Stimulated activated CD4-positive, alpha-beta T cell treated with anti-CD3 and anti-CD28 coated beads, Interleukin-12 subunit alpha, Interleukin-12 subunit beta, amount 100 ng/mL, for 48 hours (primary cell): ENCODE measurements at regions not wholly inside any gene's neighbourhood (a gene's known extent, or its start where the extent isn't known, plus 50 kb on each side); places are given as distances from the start of the nearest gene placed in this dataset.
"Not testable (repeated sequence)": the region's sequence is repeated elsewhere in the genome, so short reads cannot be mapped to it uniquely, and the experiment has no call there.

Experiments
- DNase-seq, 3 donors: peaks; one replicate each; pipeline ENCODE4 v3.0.0-alpha.2; 2020; ENCODE audit warnings: low read depth in 2 of 3, low spot score in 1 of 3

DNA sequence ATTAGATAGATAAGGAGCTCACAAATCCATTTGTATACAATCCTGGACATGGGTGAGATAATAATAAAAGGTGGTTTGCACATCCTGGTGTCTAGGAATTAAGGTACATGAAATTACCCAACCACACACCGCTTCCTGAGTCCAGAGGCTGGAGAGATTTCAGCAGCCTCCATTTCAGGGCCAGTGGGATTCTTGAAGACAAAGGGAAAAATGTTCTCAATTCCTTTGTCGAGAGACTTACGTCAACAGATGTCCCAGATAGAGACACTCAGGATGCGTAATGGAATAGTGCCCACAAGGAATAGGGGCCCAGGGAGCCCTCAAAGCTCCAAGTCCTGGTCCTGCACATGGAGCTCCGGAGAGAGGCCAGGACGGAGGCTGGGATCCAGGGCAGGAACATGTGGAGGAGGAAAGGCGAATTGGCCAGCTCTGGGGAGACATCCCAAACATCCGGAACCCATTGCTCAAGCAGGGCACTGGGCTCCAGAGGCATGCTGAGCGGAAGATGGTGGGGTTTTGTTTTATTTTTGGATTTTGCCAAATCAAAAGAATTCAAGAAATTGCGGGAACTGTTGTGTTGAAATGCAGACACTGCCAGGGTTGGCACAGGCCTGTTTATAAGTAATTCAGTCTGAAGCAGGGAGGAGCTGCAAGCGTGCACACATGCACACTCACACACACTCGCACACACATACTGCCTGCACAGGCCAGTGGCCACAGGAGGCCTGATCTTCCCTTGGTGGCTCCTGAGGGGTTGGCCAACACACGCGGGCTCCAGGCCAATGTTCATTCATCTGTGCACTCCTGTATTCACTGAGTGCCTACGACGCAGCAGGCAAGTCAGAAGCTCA lies 97.2 kb downstream of the NOG start:
- DNase-seq = no peak

DNA sequence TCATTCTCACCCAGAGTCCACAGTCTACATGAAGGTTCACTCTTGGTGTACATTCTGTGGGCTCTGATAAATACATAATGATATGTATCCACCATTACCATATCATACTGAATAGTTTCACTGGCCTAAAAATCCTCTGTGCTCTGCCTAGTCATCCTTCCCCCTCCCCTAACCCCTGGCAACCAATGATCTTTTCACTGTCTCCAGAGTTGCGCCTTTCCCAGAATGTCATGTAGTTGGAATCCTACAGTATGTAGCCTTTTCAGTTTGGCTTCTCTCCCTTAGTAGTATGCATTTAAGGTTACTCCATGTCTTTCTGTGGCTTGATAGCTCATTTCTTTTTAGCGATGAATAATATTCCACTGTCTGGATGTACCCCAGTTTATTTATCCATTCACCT lies 101.3 kb downstream of the NOG start:
- no peak for DNase-seq

DNA sequence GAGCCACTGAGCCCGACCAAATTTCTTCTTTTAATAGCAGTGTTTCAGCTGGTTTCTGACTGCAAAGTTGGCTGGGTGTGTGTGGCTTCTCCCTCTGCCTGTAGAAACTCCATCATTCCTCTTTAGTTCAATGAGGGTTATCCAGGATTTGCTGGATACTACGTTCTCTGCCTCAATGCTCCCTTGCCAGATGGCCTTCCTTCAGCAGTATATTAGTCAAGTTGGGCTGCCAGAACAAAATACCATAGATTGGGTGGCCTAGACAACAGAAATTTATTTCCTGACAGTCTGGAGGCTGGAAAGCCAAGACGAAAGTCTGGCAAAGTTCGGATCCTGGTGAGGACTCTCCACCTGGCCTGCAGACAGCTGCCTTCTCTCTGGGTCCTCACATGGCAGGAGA lies 103.7 kb downstream of the NOG start:
- DNase-seq = no peak

DNA sequence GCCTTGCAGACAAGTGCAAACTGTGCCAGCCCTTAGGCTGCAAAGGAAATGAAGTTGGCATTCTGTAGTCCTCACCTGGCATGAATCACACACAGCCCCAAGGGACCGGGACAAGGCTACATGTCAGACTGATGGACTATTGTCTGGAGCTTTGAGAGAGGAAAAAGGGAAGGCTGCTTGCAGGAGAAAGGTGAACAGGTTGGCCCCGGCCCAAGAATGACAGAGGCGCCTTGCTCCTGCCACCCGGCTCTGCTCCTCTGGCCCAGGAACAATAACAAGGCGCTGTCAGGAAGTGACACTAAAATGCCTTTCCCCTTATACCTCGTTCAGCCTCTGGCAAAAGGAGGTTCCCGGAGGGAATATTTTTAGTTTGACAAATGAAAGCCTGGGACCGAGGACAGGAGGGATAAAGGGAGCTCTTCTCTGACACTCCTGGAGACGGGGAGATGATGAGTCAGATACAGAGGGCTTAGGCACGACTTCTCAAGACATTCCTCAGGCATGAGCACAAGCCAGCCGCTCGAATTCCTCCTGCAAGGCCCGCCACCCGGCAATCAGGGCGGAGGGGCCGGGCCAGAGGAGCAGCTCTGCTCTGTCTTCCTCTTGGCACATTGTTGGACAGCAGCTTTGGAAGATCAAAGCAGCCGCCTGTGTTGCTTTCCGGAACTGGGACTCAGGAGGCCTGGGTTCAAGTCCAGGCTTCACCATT lies 105.8 kb downstream of the NOG start:
- DNase-seq = no peak

DNA sequence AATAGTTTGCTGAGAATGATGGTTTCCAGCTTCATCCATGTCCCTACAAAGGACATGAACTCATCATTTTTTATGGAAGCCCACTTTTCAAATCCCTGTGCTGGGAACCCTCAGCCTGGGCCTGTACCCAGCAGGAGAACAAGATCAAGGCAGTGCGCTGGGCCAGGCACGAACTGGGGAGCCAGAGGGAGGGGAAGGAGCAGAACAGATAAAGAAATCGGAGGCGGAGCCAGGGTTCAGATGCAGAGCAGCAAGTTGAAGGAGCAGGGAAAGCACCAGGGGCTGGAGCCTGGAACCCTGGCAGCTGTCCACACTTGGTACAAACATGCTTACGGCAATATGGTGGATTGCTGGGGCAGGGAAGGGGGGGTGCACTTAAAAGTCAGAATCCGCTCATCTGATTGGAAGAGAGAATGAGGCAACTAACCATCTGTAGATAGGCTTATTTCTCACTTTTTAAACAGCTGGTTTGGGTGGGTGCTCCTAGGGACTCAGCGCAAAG lies 107.5 kb downstream of the NOG start:
- no peak for DNase-seq

DNA sequence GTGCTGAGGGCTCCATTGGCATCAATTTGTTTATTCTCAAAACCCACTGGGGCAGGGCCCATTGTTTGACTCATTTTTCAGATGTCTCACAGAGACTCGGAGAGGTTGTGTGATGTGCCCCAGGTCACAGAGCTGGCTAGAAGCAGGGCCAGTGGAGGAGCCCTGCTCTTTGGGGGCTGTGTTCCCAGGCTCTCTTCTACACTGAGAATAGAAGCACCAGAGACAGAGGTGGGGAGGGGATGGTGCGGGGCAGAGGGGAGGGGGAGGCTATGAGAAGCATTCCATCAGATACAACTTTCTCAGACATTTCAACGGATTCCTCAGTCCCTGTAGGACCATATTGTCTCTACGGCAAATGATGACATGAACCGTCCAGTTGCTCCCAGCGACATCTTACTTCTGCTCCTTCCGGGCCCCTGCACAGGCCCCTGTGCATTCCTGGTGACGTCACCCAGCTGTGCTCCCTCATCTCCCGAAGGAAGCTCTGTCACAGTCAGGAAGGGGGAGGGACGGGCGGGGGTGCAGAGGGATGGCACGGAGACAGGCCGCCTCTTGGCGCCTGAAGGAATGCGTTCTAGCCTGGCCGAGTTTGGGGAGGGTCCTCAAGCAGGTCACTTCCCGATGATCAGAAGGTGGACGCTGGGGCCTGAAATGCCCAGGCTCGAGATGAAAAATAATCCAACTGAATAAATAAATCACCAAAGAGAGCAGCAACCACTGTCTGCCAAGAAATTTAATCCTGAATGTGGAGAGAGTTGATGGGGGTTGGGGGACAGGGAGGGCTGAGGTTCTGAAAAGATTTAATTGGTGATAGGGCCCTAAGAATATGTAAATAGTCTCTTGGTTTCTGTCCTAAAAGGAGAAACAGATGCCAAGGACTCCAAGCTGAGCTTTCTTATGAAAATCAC lies 114.1 kb downstream of the NOG start:
- no peak for DNase-seq

DNA sequence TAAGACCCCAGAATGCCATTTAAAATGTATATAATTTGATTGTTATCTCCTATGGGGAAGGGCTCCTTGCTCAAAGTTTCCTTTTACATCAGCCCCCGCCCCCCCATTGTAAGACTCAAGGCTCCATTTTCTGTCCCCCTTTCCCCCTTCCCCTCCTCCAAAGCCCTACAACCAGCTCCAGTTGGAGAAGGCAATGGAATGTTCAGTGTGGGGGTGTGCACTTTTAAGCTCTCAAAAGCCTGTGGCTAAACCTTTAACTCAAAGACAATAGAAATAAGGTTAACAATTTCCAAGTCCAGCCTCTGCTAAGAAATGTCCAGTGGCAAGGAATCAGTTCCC lies 114.7 kb downstream of the NOG start:
- DNase-seq = no peak

DNA sequence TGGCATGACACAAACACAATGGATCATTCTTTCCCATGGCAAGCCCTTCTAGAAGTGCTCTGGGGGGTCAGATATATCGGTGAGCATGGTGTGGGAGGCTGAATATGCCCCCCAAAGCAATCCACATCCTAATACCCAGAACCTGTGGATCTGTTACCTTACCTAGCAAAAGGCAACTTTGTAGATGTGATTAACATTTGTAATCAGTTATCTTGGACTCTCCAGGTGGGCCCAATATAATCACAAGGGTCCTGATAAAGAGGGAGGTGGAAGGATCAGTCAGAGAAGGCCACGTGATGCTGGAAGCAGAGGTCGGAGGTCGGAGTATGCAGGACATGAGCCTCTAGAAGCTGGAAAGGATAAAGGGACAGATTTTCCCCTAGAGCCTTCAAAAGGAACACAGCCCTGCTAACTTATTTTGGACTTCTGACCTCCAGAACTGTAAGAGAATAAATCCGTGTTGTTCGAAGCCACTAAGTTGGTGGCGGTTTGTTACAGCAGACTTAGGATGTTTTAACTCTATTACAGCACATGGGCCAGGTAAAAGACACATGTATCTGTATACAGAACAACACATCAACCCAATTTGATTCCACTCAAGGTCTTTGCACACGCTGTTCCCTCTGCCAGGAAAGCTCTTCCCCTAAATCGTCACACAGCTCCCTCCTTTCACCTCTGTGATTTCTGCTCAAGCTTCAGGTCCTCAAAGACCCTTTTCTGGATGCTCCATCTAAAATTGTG lies 115.3 kb downstream of the NOG start:
- no peak for DNase-seq

DNA sequence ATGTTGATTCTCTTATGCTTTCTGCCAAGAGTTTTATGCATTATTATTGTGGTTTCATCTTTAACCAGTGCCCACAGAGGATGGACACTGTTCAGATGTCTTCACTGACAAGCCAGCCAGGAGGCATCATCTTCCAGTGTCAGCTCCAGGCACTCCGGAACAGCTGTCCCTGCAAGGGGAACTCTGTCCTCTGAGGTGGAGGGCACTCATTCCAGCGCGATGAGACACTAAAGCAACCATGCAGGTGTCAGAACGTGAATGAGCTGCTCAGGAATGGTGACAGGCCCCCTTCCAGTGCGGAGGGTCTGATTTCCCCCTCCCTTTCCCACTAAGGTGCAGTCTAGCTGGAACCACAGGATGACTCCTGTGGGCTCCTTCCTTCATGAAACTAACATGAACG lies 117.5 kb downstream of the NOG start:
- no peak for DNase-seq

DNA sequence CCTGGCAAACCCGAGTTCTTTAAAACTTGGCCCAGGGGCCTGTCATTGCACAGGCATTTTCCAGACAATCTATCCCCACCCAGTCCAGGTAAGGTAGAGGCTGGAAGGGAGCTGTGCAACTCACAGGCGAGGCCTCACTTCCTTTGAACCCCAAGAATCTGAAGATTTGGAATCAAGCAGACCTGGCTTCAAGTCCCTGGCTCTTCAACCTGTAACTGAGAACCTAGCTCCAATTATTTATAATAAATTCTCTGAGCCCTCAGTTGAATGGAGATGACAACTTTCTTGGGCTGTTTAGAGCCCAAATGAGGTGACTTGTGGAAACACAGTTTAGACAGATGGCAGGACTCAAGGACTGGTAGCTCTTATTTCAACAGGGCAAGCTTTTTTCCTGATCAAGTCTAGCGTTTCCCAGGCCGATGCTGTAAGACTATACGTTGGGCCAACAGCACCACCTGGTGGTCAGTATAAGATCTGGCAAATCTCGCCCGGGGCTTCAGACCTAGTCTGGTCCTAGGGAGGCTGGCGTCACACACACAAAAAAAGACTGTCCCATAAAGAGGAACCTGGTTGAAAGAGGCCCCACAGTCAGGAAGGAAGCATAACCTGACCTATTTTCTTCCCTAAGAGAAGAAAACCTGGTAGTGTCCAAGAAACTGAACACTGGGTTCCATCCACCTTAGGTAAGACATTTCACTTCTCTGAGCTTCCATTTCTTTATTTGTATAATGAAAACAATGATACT lies 117.9 kb downstream of the C17orf67 start:
- DNase-seq = peak; percentile 61 to 77 (median 65)

DNA sequence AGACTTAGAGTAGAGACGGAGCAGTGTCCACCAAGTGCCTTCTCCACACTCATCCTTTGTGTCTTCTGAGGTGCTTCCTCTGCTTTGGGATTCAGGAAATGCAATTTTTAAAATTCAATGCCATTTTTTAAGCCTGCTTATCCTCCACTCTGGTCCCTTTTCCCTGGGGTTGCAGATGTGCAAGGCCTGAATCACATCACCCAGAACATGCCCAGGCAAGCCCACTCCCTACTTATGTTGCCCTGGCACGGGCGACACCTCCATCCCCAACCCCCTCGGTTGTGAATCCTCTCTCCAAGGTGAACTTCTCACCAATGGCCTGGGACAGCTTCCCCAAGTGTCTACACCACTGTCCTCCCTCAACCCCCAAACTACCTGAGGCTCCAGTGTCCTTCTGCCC lies 116.2 kb downstream of the C17orf67 start:
- no peak for DNase-seq

DNA sequence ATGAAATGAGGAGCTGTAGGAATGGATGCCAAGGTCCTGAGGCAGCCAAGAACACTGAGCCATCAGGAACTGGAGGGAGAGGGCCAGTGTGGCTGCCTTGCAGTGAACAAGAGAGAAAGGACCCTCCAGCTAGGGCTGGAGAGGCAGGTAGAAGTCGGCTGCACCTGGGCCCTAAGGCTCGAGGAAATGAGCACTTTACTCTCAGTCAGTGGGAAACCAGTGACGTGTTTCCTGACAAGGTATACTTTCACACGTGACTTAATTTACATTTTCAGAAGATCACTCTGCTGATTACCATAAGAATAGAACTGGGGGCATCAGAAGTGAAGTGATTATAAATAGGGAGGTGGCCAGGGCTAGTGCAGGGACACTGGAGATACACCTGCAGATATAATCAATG lies 115.2 kb downstream of the C17orf67 start:
- DNase-seq = no peak

DNA sequence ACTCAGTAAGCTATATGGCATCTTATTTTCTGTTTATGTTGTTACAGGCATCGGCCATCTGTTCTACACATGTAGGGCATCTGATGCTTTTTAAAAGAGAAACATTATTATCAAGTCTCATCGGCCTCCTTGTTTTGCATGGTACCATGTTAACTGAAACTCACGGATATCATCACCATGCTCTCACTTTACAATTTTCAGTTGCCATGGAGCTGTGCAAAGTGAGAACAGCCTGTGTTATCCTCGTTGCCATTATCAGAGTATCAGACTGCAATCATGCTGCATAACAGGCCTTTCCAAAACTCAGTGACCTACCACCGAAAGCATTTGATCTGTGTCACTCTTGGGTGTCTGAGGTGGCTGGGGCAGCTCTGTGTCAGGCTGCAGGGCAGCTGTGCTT lies 110.3 kb downstream of the C17orf67 start:
- no peak for DNase-seq

DNA sequence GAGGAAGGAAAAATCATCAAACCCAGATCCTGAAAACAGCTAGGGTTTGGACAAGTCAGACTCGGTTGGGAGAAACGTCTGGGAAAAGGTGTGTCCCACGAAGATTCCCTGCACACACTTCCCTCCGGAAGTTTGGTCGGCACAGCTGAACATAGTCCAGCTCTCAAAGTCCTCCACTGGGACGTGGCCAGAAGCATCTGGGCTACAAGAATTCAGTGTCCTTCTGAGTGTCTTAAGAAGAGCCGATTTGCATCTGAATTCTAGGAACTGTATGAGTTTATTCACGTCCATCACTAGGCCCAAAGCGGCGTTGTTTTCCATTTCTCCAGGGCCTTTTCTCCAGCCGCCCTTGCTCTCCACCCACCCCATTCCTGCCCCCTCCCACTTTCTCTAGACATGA lies 109.1 kb downstream of the C17orf67 start:
- DNase-seq = no peak

DNA sequence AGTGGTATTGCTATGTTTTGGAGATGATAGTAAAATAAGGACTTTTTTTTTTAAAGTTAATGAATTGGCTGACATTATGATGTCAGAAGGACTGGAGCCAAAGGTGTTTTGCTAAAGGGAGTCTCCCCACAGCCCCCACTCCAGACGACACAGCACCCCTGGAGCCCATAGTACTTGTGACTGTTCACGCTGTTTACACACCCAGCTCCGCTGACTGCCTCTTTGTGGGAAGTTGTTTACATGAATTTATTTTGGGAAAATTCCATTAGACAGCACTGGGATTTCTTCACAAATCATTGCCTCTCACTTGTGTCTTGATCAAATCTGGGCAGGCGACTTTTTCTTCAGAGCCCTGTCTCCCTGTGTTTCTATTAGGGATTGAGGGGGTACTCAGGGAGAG lies 108.6 kb downstream of the C17orf67 start:
- no peak for DNase-seq

DNA sequence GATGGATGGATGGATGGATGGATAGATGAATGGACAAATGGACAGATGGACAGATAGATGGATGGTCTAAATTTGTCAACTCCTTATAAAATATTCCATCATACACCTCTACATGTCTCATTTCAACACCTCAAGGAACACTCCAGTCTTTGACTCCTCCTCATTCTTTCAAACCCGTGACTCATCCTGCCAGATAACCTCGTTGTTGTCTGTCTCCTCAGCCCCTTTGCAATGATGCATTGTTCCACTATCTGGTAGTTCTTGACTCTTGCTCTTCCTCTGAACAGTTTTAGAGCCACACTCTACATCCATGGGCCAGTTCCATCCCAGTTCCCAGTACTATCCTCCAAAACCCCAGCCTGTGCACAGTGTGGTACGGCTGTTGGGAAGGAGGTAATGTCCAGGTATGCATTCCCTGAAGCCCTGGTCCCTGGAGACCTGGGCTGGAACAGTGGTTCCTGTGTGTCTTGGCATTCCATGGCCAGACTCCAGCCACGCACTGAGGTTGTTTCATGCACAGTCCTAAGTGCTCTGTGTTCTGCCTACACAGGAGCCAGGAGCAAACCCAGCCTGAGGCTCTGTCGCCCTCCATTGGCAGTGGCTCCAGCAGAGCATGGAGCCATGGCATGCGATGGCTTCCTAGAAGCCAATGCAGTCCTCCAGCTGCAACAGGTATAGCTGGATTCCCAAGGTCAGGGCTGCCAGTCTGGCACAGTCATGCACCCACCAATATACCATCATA lies 105.7 kb downstream of the C17orf67 start:
- DNase-seq = no peak

DNA sequence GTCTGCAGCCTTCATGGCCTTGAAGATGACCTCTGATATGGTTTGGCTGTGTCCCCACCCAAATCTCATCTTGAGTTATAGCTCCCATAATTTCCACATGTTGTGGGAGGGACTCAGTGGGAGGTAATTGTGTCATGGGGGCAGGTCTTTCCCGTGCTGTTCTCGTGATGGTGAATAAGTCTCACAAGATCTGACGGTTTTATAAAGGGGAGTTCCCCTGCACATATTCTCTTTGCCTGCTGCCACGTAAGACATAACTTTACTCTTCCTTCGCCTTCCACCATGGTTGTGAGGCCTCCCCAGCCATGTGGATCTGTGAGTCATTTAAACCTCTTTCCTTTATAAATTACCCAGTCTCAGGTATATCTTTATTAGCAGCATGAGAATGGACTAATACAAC lies 102.6 kb downstream of the C17orf67 start:
- DNase-seq = not testable (repeated sequence)

DNA sequence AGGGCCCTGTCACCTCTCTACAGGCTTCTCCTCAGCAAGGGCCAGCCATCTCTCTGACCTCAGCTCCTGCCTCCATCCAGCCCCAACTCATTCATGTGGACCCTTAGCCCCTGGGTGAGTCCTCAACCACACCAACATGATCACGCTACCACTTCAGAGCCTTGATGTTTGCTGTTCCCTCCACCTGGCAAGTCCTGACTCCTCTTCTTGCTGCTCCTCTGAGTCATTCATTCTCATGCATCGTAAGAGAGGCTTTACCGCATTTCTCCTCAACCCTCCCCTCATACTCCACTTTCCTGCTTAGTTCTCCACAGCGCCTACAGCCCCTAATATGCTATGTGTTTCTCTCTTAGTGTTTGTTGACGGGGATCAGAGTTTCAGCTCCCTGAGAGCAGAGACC lies 99.9 kb downstream of the C17orf67 start:
- no peak for DNase-seq

DNA sequence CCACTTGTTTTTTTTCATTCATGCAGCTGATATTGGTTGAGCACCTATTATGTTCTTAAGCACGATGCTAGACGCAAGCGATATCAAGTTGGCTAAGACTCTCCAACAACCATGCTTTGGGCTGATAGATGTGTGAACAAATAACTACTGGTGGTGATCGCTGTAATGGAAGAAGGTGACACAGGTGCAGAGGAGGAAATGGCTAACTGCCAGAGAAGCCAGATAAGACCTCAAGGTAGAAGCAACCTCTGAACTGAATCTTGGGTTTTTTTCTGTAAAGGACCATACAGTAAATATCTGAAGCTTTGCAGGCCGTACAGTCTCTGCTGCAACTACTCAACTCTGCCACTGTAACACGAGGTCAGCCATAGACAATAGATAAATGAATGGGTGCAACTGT lies 97.9 kb downstream of the C17orf67 start:
- no peak for DNase-seq
